HG03103 (cell line): ENCODE measurements at regions not wholly inside any gene's neighbourhood (a gene's known extent, or its start where the extent isn't known, plus 50 kb on each side); places are given as distances from the start of the nearest gene placed in this dataset.

ENCODE experiments used
- ATAC-seq: cut with Tn5 transposase; IDR thresholded peaks from one replicate; pipeline ENCODE4 v1.9.1; 2021; ENCODE audit warnings: low read depth; ENCODE audit not compliant: unreplicated experiment

DNA sequence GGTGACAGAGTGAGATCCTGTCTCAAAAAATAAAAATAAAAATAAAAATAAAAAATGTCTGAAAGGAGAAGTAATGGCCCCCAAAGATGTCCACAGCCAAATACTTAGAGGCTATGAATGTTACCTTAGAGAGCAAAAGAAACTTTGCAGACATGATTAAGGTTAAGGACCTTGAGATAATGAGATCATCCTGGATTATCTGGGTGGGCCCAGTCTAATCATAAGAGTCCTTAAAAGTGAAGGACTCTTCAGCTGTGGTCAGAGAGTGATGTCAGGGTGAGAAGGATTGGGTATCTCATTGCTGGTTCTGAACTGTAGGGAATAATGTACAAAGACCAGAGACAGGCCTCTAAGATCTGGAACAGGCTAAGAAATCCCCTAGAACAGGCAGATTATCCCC lies 84.9 kb upstream of the POU1F1 start:
- ATAC-seq, result no peak

DNA sequence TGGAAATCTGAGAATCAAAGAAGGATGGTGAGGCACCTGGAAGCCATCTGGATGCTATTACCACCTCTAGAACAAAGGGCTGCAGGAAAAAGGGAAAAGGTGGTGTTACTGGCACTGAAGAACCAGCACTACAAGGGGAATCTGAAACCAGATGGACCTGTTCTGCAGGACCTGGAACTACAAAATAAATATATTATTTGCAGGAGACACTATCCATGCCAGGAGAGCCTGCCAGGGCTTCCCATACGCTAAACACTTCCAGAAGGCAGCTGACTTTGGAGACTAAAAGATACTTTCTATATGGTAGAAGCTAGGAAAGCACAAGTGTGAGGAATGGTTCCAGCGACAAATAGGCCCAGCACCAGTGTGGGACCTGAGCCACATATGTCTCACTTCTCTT lies 83.4 kb upstream of the POU1F1 start:
- no peak for ATAC-seq

DNA sequence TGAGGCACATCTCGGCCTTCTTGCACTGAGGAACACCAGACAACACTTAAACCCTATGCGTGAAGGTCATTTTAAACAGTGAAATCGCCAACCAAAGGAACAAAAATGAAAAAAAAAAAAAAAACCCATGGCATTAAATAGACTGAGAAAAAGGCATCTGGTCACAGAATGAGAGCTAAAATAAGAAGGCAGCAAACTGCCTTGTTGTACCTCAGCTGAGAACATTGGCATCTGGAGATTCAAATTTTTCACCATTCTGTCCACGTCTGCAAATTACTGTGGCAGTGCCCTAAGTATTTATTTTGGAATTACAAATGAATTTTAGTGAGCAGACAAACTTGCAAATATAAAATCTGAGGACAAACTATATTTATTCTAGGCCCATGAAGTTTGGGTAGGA lies 82.6 kb upstream of the POU1F1 start:
- ATAC-seq, result no peak

DNA sequence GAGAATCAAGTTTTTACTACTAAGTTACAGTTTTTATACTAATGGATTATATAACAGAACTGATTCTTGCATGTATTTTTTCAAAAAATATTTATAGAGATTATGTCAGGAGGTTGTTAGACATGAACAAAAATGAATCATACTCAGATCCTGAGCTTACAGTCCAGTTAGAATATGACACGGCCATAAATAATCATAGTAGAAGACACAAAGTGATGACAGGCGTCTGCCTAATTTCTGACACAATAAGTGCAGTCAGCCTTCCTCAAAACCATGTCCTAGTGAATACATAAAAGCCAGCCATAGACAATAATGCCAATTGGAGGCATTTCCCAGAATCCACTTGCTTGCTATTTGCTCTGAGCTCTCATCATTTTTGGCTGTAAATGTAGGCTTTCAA lies 81.7 kb upstream of the POU1F1 start:
- no peak for ATAC-seq

DNA sequence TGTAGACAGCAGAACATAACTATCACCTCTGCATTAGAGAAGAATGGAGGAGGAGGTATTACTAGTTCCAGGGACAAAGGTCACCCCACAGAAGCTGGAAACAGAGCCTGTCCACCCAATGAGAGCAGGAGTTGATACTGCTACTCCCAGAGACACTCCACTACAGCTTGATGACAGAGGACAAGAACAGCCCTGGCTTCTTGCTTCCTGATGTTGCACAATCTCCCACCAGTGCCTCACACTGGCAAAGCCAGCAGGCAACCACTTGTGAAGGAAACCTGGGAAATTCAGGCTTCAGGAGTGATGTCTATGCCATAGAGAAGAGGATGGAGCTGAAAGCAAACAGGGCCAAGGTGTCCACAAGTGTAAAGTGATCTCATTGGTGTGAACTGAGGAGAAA lies 78.0 kb upstream of the POU1F1 start:
- no peak for ATAC-seq

DNA sequence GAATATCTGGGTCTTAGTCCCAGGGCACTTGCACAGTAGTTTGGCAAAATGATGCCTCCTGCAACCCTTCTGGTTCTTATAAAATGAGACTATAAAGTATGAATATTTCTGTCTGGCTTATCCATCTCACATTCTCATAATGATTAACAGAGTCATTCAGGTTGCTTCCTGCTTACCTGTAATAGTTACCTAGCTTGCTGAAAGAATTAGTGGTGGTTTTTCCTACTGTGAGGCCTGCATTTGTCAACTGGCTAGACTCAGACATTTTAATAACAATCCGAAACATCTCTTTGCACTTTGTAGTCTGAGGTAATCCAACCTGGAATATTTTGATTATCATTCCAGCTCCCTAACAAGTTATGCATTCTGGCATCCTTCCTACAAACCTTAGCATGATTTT lies 75.6 kb upstream of the POU1F1 start:
- no peak for ATAC-seq

DNA sequence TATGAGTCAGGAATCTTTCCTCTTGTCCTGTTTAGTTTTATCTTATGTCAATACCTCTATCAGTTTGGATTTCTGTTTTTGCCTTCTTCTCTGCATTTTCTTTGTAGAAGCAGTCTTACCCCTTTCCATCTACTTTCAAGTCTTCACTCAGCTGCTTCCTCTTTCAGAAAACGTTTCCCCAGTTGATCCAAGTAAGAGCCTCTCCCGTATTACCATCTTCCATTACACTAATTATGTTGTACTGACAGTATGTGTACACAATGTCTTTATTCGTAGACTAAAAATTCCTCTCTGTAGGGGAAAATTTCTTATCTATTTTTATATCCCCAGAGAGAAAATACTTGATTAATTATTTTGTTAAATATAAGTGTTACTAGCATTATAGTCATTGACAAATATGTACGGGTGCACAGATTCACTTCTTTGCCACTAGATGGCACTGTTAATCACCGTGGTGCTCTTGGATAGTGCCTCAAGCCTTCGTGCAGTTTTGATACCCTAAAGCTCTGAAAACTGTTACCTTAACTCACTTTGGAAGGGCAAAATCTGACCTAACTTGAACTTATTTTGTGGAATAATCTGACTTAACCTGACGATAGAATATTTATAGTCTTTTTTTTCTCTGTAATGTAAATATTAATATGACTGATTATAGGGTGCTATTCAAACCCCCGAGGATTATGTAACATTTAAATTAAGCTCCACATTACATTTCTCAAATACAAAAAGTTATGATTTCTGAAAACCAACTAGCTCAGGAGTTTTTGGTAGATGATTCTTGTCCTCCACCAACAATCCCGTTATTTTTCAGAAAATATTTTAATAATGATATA lies 74.2 kb upstream of the POU1F1 start:
- ATAC-seq, result peak; percentile 97

DNA sequence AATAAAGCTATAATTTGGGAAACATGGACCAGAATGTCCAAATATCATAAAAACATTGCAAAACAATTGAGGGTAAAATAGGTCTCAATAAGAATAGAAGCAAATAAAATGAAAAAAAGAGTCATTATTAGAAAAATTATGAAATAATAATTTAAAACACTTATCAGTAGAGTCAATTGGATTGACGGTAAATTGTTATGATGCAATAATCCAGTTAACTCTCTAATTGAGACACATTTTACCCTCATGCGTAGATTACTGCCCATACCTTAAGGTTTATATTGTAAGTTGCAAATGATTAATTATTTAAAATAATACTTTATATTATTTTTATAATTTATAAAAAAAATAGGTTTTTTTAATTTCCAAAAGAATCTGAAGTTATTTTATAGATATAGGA lies 73.4 kb upstream of the POU1F1 start:
- ATAC-seq, result no peak

DNA sequence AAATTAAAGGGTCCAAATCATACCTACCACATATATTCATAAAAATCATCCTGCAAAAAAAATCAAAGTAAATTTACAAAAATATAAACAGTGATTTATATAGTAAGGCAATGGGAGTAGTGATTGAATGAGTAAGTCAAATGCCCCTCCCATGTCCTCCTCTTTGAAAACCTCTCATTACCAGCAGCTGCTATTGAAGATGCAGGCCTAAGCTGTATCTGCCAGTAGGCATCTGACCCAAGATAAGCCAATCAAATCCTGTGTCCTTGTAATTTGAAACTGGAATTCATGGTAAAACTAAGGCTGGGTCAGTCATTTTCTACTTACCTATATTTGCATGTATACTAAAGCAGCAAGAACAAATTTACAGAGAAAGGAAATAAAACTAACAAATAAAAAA lies 60.4 kb upstream of the POU1F1 start:
- no peak for ATAC-seq

DNA sequence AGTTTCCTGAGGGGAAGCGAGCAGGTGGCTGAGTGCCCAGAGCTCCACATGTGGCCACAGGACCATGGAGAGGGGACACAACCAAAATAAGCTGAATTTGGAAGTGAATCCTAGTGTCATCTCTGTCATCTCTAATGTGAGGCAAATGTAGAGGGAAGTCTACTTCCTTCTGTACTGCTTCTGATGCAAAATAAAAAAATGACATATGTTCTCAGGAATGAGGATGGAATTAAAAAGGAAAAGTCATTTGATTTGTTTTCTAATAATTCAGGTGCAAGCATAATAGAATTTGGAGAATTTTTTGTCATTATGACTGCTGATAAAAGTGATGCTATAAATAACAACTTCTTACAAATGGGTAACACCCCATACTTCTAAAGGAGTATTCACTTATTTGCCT lies 59.5 kb upstream of the POU1F1 start:
- ATAC-seq, result no peak

DNA sequence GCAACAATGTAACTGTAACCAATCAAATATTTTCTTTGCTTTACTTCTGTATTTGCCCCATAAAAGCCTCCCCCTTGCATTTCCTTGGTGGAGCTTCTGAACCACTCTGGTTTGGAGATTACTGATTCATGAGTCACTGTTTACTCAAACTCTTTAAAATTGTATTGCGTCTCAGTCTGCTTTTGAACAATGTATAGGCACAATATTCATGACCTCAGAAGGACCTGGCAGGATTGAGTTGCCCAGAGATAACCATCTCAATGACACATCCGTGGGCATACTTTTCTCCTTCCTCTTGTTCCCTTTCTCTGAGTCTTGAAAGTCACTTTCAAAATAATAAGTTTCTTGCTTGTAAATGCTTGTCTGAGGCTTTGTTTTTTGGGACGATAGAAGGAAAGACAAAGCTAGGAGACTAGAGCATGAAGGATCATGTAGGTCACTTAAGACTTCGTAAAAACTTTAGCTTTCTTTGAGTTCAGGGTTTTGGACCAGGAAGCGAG lies 57.1 kb upstream of the POU1F1 start:
- no peak for ATAC-seq

DNA sequence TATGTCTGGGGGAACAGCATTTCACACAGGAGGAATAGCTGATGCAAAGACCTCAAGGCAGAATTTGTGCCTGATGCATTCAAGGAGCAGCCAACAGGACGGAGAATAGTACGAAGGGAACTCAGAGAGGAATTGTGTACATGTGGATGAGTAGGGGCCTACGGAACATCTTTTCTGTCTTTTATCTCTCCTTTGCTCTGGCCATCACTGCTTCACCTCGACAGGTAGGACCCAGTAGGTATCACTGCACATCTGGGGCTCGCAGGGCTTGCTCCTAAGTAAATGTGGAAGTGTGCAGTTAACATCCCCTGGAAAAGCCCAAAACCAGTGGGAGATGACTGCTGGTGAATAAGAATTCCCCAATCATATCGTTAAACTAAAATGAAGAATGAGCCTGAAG lies 56.4 kb upstream of the POU1F1 start:
- ATAC-seq, result no peak

DNA sequence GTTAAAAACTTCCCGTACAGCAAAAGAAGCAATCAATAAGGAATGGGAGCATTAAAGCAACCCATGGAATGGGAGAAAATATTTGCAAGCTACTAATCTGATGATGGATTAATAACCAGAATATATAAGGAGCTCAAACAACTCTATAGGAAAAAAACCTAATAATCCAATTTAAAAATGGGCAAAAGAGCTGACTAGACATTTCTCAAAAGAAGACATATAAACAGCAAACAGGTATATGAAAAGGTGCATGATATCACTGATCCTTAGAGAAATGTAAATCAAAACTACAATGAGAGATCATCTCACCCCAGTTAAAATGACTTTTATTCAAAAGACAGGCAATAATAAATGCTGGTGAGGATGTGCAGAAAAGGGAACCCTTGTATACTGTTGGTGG lies 52.7 kb upstream of the POU1F1 start:
- ATAC-seq, result no peak
